ENCODE measurements at regions not wholly inside any gene's neighbourhood (a gene's known extent, or its start where the extent isn't known, plus 50 kb on each side); places are given as distances from the start of the nearest gene placed in this dataset.
"Not testable (repeated sequence)": the region's sequence is repeated elsewhere in the genome, so short reads cannot be mapped to it uniquely, and the experiment has no call there.

- Histone ChIP-seq H3K4me1 (ENCODE audit: control insufficient read depth in 1 of 2, insufficient read depth in 2 of 2, low read depth in 1 of 2, low read length in 1 of 2) (no peaks in the 10 kb centered on the region), H3K9me2 (no peaks in the 10 kb centered on the region), H3F3A (replicated peaks; ENCODE audit: insufficient read depth) (no peaks in the 10 kb centered on the region), H3K4me2 (no peak overlapping the region), H3K36me3 (replicated peaks in 1 of 2; ENCODE audit: control insufficient read depth in 1 of 2, insufficient read depth in 2 of 2, low read length in 1 of 2) (no peaks in the 10 kb centered on the region), H3K4me3 (ENCODE audit: low read depth in 2 of 2, low read length in 1 of 2) (no peak overlapping the region), H4K20me1 (ENCODE audit: insufficient read depth) (no peaks in the 10 kb centered on the region), H3K79me2 (ENCODE audit: insufficient read depth) (no peaks in the 10 kb centered on the region), H3K27ac (ENCODE audit: low read depth in 2 of 2, low read length in 1 of 2) (no peak overlapping the region), H3K9me3 (no peaks in the 10 kb centered on the region), H3K27me3 (ENCODE audit: insufficient read depth) (no peaks in the 10 kb centered on the region), H3K9ac (no peak overlapping the region), H2AFZ (ENCODE audit: low read depth) (no peak overlapping the region)
- ChIA-PET CTCF (no interaction called here), POLR2A (no interaction called here)
- 2% methylated on average over 2 of the region's 2 CpGs for WGBS (ENCODE audit: low lambda C conversion rate)
- no peak for TF ChIP-seq EZH2phosphoT487 (IDR thresholded peaks at IDR 0.05; ENCODE audit: borderline replicate concordance, low read depth)
- TF ChIP-seq MAX (IDR thresholded peaks at IDR 0.05; ENCODE audit: low read depth), result no peak
- TF ChIP-seq FOXJ3 (CRISPR knock-in tag; IDR thresholded peaks at IDR 0.05), result no peak
- no peak for TF ChIP-seq JUND (IDR thresholded peaks at IDR 0.05)
- no peak for TF ChIP-seq YY1 (IDR thresholded peaks at IDR 0.05; ENCODE audit: low read depth)
- no peak for TF ChIP-seq NFIC (IDR thresholded peaks at IDR 0.05; ENCODE audit: borderline replicate concordance)
- TF ChIP-seq EP300 (IDR thresholded peaks at IDR 0.05; ENCODE audit: borderline replicate concordance in 1 of 2, low read depth in 1 of 2, low read length in 1 of 2), result no peak
- TF ChIP-seq RXRA (IDR thresholded peaks at IDR 0.05; ENCODE audit: borderline replicate concordance, low read depth), result no peak
- no peak for TF ChIP-seq POLR2AphosphoS5 (IDR thresholded peaks at IDR 0.05; ENCODE audit: low read depth, low read length)
- no peak for TF ChIP-seq SIN3A (IDR thresholded peaks at IDR 0.05; ENCODE audit: borderline replicate concordance, low read depth, low read length)
- TF ChIP-seq CHD2 (IDR thresholded peaks at IDR 0.05; ENCODE audit: low read length, partially characterized antibody), result no peak
- no peak for TF ChIP-seq USF1 (IDR thresholded peaks at IDR 0.05; ENCODE audit: borderline replicate concordance, low read depth)
- no peak for TF ChIP-seq TAF1 (IDR thresholded peaks at IDR 0.05; ENCODE audit: borderline replicate concordance, low read depth, low read length)
- no peak for TF ChIP-seq RCOR1 (IDR thresholded peaks at IDR 0.05; ENCODE audit: low read length)
- no peak for DNase-seq
Observed at GRCh38 chr2:66145490-66145889, 289.4 kb upstream of the MEIS1 start.

- H3K4me3 ChIP-seq (ENCODE audit: low read depth in 2 of 2, low read length in 1 of 2); H2AFZ ChIP-seq (ENCODE audit: low read depth); H3K9me2 ChIP-seq; H3K4me1 ChIP-seq (ENCODE audit: control insufficient read depth in 1 of 2, insufficient read depth in 2 of 2, low read depth in 1 of 2, low read length in 1 of 2); H3K27ac ChIP-seq (ENCODE audit: low read depth in 2 of 2, low read length in 1 of 2); H3F3A ChIP-seq (replicated peaks; ENCODE audit: insufficient read depth); POLR2A ChIA-PET; H3K27me3 ChIP-seq (ENCODE audit: insufficient read depth); CTCF ChIA-PET; H3K36me3 ChIP-seq (replicated peaks in 1 of 2; ENCODE audit: control insufficient read depth in 1 of 2, insufficient read depth in 2 of 2, low read length in 1 of 2); H3K79me2 ChIP-seq (ENCODE audit: insufficient read depth); H4K20me1 ChIP-seq (ENCODE audit: insufficient read depth); H3K9me3 ChIP-seq; DNase-seq; H3K4me2 ChIP-seq; H3K9ac ChIP-seq: not testable (repeated sequence)
- 52% methylated on average over 7 of the region's 7 CpGs for WGBS (ENCODE audit: low lambda C conversion rate)
Observed at GRCh38 chr2:66144324-66144723, 290.6 kb upstream of the MEIS1 start.
